HG03196 (cell line): ENCODE measurements at regions not wholly inside any gene's neighbourhood (a gene's known extent, or its start where the extent isn't known, plus 50 kb on each side); places are given as distances from the start of the nearest gene placed in this dataset.
"Not testable (repeated sequence)": the region's sequence is repeated elsewhere in the genome, so short reads cannot be mapped to it uniquely, and the experiment has no call there.

ENCODE experiments used
- ATAC-seq: cut with Tn5 transposase; IDR thresholded peaks from one replicate; pipeline ENCODE4 v1.9.1; 2021; ENCODE audit not compliant: unreplicated experiment

DNA sequence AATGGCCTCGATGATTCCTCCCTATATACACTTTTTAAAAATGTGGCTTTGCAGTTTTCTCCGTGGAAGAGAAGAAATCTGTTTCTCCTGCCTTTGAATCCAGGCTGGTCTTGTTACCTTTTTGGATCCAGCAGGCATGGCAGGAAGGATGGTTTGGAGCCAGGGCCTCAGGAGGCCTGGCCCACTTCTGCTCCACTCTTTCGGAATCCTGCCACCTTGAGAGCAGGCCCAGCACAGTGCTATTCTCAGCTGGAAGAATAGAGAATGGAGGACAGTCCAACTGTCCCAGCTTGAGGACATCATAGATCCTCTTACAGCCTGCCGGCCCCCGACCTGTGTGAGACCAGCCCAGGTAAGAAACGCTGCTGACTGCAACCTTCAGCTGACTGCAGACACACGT lies 421.5 kb downstream of the FUT8 start:
- ATAC-seq = no peak

DNA sequence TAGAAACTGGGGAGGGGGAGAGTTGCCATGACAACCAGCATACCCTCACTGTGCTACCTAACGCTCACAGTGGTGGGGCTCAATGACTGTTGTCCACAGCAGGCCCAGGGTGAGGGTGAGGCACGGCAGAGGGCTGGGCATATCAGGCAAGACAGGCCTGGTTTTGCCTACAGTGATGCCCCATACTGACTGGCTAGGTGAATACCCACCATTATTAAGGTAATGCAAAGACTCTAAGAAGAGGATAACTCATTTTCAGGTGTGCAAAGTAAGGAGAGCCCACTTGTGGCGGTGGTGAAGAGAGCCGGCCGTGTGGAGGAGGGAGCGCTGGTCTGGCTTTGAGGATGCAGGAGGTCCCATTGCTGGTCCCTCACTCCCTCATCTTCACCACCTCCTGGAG lies 422.3 kb downstream of the FUT8 start:
- no peak for ATAC-seq

DNA sequence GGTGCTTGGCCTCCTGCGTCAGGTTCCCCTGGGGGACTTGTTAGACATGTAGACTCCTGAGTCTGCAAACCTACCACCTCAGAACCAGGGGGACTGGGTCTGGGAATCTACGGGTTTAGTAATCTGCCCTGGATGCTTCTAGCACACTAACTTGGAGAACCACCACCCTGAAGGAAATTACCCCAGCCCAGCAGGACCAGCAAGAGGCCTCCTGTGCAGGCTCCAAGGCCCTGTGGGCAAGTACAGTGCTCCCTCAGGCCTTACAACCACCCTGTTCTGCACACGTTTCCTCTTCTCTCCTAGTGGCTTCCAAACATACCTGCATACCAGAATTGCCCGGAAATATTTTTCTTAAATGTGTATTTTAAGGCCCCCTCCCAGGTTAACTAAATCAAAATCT lies 423.0 kb downstream of the FUT8 start:
- no peak for ATAC-seq

DNA sequence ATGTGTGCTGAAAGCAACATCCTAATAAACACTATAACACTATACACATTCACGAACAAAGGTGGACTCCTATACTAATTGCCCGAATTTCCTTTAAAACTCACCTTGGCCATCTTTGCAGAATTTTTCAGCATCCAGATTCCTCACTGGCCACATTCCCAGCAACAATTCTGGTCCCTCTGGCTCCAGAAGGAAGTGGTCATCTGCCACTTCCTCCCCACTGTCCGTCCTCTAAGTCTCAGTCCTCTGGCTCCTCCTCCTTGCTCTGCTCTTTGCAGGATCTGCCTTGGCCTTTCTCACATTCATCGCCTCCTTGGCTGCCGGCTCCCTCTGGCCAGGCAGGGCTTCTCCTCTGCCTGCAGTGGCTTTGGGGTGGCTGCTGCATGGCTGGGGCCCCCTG lies 426.0 kb downstream of the FUT8 start:
- no peak for ATAC-seq

DNA sequence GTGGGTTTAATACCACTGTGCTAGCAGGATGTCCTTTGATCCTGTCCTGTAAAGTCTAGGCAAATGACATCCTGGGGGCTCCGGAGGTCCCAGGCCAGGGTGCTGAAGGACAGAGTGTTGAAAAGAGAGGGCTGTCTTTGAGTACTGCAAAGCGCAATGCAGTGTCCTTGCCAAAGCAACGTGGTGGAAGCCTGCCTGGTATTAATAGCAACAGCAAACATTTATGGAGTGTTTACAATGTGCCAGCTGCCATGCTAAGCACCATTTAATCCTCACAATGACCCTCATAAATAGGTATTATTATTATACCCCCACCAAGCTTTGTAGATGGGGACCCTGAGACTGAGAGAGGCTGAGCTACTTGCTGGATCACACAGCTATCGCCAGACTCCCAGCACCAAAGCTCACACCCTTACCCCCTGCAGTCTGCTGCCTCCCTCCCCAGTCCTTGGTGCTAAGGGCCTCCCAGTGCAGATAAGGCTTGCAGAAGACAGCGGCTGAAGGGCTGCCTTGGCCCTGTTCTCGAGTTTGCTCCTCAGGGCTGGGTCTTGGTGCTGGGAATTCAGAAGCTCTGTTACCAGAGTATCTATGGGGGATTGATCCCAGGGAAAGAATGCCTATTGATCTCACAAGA lies 427.7 kb downstream of the FUT8 start:
- no peak for ATAC-seq

DNA sequence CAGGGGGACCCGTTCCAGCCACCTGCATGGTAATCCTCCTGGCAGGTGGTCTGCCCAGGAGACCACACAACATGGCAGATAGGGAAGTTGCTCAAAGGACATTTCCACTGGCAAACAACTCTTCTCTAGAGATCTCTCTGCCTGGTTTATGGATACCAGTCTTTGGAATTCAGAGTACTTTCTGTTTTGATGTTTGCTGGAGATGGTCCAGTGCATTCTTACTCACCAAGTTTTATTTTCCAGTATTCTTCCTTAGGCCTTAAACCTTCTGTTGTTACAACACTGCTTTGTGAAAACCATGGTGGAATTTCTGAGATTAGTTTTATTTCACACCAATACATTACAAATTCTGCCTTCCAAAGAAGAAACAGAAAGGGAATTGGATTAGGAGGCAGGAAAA lies 428.3 kb downstream of the FUT8 start:
- ATAC-seq = no peak

DNA sequence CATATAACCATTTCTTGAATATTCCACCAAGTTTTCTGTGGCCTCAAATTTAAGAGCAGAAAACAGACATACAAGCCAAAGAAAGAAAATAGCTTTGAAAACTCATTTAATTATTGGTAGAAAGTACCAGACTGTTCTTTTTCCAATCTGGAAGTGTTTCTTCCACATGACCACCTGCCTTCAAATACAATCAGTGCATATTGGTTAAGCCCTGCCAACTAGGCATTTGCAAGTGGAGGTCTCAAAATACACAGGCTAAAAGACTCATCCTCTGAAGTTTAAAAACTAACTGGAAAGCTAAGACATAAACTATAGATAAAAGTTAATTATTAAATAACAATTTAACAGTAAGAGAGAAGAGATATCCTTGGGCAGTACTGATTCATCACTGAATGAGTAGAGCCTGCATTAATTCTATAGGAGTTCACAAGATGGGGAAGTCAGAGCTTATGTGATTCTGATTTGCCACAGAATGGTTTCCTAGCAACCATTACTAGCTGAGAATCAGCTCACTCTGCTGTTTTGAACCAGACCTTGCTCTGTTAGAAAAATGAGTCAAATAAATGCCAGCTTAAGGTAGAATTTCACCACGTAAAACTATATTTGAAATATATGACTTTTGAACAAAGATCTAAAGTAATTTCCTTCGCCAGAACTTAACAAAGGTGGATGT lies 433.8 kb downstream of the FUT8 start:
- no peak for ATAC-seq

DNA sequence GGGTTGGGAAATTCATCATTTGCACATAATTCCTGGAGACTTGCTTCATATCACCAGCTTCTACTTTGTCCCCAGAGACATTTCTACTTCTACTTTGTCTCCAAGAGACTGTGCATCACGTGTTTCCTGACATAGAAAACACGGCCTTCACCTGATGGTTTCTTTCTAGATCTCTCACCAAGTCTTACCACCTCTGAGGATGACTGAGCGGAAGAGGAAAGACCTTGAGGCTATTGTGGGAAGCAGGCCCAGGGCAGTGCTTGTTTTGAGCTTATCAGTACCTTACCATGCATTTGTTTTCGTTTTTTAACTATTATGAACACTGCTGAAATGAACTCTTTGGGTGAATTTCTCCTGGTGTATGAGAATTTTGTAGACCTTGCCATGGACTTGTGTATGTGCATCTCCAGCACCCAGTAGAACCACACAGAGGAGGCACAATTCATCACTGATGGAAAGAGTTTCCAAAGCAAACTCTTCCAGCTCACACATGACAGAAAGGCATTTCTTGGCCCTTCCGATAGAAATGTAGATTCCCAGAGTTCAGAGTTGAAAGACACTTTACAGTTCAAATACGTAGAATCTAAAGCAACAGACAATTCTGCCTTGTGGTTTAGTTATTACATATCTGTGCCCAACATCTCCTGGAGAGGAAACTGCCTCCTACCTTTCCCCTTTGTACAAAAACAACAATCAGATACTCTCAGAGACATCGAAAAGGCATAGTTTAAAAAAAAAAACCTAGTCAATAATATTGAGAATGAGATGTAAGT lies 434.7 kb downstream of the FUT8 start:
- ATAC-seq = peak; percentile 77

DNA sequence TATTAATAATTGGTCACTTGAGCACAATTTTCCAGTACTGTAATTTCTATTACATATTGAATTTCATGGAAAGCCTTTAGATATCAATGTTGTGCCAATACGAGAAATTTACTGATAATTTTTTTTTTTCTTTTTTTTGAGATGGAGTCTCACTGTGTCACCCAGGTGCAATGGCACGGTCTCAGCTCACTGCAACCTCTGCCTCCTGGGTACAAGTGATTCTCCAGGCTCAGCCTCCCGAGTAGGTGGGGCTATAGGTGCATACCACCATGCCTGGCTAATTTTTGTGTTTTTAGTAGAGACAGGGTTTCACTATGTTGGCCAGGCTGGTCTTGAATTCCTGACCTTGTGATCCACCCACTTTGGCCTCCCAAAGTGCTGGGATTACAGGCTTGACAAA lies 435.4 kb downstream of the FUT8 start:
- not testable (repeated sequence) for ATAC-seq

DNA sequence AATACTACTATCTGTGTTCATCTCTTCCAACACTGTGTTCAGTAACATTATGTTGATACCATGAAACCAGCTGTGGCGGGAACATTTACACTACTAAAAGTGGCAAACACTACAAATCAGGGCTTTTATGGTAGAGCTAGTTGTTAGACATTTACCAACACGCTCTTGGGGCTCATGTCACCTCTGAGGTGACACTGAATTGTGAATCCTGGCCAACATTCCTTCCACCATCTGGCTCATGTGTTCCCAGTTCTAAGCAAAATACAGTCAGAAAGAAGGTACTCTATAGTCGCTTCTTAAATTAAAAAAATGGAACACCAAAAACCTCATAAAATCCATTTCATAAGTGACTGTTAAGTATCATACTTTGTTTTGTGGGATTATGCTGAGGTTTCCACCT lies 436.6 kb downstream of the FUT8 start:
- no peak for ATAC-seq

DNA sequence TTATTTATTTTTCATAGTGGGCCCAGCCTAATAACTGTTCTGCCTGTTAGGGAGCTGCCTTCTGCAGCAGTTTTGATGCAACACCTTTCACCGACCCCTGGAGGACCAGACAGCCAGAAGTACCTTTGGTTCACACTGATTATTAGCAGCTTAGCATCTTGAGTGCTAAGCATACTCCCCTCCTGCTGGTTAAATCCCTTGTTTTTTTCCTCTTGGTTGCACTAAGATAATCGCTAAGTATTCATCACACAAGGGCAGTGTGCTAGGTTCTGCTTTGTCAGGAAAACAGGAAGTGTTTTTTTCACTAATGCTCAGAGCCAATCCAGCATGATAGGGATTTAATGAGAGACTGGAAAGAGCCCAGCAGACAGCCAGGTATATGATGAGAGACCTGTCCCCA lies 437.0 kb downstream of the FUT8 start:
- ATAC-seq = no peak

DNA sequence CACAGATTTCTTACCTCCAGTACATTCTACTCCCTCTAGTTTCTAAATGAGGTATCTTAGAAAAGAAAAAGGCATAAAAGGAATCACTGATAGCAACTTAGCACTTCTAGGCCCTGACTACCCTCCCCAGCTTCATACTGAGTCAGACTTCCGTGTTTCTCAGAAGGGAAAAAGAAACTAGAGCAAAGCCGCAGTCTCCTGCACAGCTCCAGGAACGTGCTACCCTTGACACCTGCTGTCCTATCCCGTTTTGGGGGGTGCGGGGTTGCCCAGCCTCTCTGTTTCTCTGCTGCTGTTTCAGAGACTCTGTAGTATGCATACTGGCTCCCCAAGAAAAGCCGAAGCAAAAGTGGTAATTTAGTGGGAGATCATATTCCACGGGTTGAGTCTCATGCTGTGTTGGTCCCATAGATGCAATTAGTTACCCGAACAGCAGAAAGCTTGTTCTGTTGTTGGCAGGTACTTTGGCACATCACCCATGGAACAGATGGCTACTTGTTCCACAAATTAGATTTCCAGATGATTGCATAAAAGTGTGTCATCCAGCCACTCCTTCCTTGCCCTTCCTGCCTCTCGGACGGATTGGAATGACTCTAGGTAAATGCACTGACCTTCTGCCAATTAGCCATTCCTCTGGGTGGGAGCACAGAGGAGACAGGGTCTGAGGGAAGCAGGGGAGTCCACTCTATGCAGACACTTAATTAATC lies 438.1 kb downstream of the FUT8 start:
- no peak for ATAC-seq

DNA sequence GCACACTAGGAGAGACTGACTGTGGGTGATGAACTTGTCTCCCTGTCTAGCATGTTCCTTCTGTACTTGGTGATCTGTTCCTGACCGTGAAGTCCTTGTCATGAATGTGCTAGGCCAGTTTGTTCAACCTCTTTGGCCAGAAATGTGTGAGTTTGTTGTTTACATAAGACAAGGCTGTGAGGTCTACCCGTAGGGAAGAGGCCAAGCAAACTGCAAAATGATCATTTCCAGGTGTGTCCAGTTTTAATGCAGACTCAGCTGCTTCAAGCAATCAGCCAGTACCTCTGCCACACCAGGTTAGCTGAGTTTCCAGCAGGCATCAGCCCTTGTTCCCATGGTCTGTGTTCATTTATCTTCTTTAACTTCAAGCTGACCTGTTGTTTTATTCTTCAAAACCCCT lies 440.2 kb downstream of the FUT8 start:
- ATAC-seq = no peak

DNA sequence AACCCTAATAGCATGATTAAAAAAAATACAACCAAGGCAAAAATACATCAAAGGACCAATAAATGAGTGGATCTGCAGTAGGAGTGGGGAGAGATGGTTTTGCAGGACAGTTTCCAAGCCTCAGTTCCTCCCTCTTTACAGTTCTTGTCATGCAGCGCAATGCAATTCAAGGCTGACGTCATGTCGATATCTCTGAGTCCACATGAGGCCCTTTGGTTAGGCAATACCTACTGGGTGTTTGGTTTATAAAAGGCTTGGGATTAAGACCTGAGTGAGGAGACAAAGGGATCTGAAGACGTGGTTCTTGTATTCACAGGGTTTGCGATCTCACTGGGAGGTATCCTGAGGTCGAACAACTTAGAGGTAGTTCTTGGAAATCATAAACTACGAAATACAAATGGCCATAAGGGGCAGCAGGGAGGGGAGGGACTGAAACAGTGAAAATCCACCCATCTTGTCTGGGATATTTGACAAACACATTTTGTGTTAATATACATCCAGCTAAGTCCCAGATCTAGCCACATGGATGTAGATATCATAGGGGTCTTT lies 441.0 kb downstream of the FUT8 start:
- ATAC-seq = no peak

DNA sequence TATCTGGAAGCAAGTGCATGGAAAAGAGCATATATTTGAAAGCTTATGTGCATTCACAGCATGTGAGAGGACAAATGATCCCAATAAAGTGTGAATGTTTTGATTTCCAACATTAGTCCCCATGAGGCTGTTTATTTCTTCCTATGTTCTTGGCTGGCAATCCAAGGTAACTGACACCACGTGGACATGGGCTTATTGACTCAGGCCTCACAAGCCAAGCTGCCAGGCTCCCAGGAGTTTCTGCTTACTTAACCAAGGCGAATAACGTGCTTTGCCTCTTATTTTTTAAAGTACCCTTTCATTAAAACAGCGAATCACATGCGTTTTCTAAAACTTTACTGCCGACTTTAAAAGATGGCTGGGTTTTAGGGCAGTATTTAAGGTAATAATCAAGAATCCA lies 441.7 kb downstream of the FUT8 start:
- no peak for ATAC-seq

DNA sequence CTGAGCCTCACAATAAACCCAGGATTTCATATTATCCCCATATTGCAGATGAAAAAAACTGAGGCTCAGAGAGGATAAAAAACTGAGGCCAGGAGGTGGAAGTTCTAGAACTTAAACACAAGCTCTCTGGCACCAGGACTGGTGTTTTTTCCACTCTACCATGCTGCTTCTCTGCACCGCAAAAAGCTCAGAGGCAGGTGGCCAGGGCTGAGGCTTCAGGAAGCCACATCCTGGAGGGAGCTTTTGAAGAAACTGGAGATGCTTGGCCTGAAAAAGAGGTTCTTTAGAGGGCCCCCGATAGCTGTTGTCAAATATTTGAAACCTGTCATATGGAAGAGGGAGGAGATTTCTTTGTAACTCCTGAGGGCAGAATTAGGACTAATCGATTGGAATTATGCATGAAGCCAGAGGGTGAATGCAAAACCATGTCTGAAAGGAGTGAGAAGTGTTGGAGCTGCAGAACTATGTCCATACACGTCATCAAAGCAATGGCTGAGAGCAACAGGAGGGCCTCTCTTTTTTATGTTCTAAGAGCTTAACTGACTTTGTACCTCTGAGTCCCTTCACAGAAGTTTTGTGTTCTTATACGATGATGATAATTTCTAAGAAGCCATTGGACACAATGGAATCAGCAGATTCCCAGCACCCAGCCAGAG lies 448.6 kb downstream of the FUT8 start:
- no peak for ATAC-seq

DNA sequence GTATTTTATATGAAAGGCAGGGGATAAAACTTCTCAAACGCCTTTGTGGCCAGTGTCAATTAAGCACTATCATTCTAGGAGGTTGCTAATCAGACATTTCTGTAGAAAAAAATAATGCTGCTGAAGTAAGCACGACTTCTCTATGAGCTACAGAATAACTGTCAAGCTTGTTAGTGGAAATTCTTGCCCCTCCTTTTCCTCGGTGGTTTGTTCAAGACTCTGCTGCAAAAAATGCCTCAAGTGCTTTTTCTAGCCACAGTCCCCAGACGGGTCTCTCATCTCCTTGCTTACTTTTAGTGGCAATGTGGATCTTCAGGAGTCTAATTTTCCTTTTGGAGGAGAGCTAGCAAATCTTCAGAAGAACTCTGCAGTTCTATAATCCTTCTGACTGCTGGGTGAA lies 452.0 kb downstream of the FUT8 start:
- no peak for ATAC-seq

DNA sequence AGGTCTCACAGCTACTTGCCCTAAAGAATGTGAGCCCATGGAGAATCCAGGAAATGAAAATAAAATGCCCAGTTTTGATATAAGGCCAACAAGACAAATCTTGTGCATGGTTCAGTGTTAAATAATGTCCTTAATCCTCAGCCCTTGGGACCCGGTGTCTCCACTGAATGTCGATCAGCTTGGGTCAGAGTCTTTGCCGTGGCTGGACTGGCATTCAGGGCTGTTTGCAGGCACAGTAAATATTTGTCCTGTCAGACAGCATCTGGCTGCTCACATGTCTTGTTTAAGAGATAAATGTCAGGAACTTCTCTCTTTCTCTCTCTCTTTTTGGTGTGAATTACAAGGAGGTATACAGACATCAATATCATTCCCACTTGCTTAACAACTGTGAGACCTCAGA lies 452.5 kb downstream of the FUT8 start:
- no peak for ATAC-seq

DNA sequence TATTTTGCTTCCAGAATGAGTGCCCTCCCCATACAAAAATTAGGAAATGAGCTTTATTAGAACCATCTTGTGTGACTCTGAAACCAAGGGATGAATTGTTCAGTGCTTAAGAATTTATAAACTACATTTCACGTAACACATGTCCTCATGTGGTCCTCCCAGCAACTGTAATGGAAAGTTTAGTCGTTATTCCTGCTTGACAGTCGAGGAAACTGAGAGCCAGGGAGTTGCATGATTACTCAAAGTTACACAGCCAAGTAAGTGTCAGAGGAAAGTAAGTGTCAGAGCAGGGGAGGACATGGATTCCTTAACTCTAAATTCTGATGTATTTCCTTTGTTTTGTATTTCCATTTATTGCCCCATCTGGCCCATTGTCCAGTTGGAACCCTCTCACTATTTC lies 453.9 kb downstream of the FUT8 start:
- no peak for ATAC-seq

DNA sequence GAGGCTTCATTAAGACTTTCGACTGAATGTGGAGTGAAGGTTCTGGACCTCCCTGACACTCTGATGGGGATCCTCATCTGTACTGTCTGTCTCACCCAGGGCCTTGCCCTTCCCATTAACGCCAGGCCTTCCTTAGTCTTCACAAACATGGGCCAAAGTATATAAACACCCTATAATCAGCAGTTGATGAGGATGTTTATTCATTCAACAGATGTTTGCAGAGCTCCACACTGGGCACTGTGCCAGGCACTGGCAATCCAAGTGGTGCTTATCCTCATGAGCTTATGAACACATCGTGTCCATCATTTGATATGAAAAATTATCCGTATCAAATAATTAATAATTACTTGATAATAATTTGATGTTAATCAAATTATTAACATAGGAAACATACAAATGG lies 454.4 kb downstream of the FUT8 start:
- ATAC-seq = no peak

DNA sequence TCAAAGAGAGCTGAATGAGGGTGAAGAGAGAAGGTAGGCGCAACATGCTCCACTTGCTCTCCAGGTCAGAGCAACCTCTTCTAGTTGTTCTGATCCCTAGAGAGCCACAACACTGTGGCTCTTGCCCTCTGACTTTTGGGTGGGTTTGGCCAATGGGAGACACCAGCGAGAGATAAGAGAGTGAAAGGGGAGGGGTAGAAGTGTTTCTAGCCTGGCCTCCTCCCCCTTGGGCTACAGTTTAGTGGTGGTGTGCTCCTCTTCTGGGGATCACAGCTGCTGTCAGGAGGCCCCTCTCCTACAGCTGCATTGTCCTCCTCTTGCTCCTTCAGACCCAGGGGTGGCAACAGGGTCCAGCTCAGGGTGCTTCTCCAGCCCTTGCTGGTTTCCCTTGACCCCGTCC lies 454.8 kb downstream of the FUT8 start:
- no peak for ATAC-seq
